DND-41 (cell line): ENCODE measurements at regions not wholly inside any gene's neighbourhood (a gene's known extent, or its start where the extent isn't known, plus 50 kb on each side); places are given as distances from the start of the nearest gene placed in this dataset.

Source experiments
- ATAC-seq: fragments of 200-7000 bp; cut with Tn5 transposase; 3 replicates; pipeline ENCODE4 v1.9.1; 2021; ENCODE audit warnings: low read depth; ENCODE audit not compliant: insufficient read depth
- DNase-seq: peaks from one replicate; pipeline ENCODE4 v3.0.0-alpha.2; 2020
- H2AFZ ChIP-seq: 2 replicates; pipeline ENCODE4 v1.6.0; 2012; ENCODE audit warnings: low read depth, low read length
- H3K27ac ChIP-seq: 2 replicates; pipeline ENCODE4 v1.5.1; 2012; ENCODE audit warnings: low read length, inconsistent platforms
- H3K27me3 ChIP-seq: fragments of 200-600 bp; sonication (generic); 2 replicates; pipeline ENCODE4 v1.6.0; 2012; ENCODE audit warnings: low read length, mild to moderate bottlenecking, inconsistent platforms; ENCODE audit not compliant: insufficient read depth, poor library complexity
- H3K36me3 ChIP-seq: 2 replicates; pipeline ENCODE4 v1.5.1; 2012; ENCODE audit warnings: low read length, inconsistent platforms; ENCODE audit not compliant: insufficient read depth
- H3K4me1 ChIP-seq: 2 replicates; pipeline ENCODE4 v1.5.1; 2012; ENCODE audit warnings: mild to moderate bottlenecking, low read length; ENCODE audit not compliant: insufficient read depth
- H3K4me2 ChIP-seq: 2 replicates; pipeline ENCODE4 v1.6.0; 2012; ENCODE audit warnings: mild to moderate bottlenecking, moderate library complexity, low read length, inconsistent platforms; ENCODE audit not compliant: insufficient read depth
- H3K4me3 ChIP-seq, 2 experiments: fragments of 200-600 bp in 1 of 2; shearing (Covaris generic) in 1 of 2; 2 replicates each; pipeline ENCODE4 v1.5.1; 2012 to 2016; ENCODE audit warnings: inconsistent platforms in 2 of 2, low read length in 2 of 2, mild to moderate bottlenecking in 2 of 2, low read depth in 1 of 2, moderate library complexity in 1 of 2
- H3K79me2 ChIP-seq: 2 replicates; pipeline ENCODE4 v1.6.0; 2012; ENCODE audit warnings: low read length, inconsistent platforms; ENCODE audit not compliant: insufficient read depth
- H3K9ac ChIP-seq: 2 replicates; pipeline ENCODE4 v1.6.0; 2012; ENCODE audit warnings: low read depth, mild to moderate bottlenecking, inconsistent platforms, low read length, moderate library complexity
- H3K9me3 ChIP-seq: 2 replicates; pipeline ENCODE4 v1.5.1; 2012; ENCODE audit warnings: low read length, moderate library complexity, mild to moderate bottlenecking, inconsistent platforms; ENCODE audit not compliant: insufficient read depth, severe bottlenecking
- H4K20me1 ChIP-seq: 2 replicates; pipeline ENCODE4 v1.6.0; 2012; ENCODE audit warnings: low read length; ENCODE audit not compliant: insufficient read depth
- CTCF ChIP-seq: IDR thresholded peaks from 2 replicates; pipeline ENCODE4 v1.5.1; 2012; ENCODE audit warnings: borderline replicate concordance, low read length, moderate library complexity, mild to moderate bottlenecking; ENCODE audit not compliant: poor library complexity, severe bottlenecking; ENCODE audit errors: extremely low read depth
- EZH2 ChIP-seq: IDR thresholded peaks from 3 replicates; pipeline ENCODE4 v1.6.1; 2012; ENCODE audit warnings: borderline replicate concordance, low read depth, mild to moderate bottlenecking, moderate library complexity, low read length, inconsistent platforms; ENCODE audit not compliant: severe bottlenecking

- no peak for ATAC-seq
- no peak for TF ChIP-seq CTCF
- TF ChIP-seq EZH2, result no peak
Measured at GRCh38 chr3:17972959-17973906, 230.8 kb upstream of the TBC1D5 start.

GRCh38 chr3:17972476-17972875 is 230.0 kb upstream of the TBC1D5 start:
- Histone ChIP-seq H4K20me1 (no peaks in the 10 kb centered on the region), H2AFZ (peak overlapping the region; percentile 61), H3K36me3 (no peaks in the 10 kb centered on the region), H3K27me3 (no peaks in the 10 kb centered on the region), H3K9me3 (no peaks in the 10 kb centered on the region), H3K79me2 (no peaks in the 10 kb centered on the region), H3K9ac (peak overlapping the region; percentile 10; the same call in 1 of the 2 replicates), H3K4me2 (no peak overlapping the region), H3K4me1 (peaks cover 73% of the 10 kb centered on the region), H3K27ac (peak overlapping the region; percentile 80), H3K4me3 (peak overlapping the region in 1 of 2 experiments; percentile 2; a peak in 1 of 4 replicates)
- ATAC-seq, result peak; percentile 27; the same call in 1 of the 3 replicates
- DNase-seq, result no peak
- no peak for TF ChIP-seq EZH2
- TF ChIP-seq CTCF, result no peak

More at GRCh38 chr3:17972959-17973906, 230.8 kb upstream of the TBC1D5 start:
- Histone ChIP-seq H3K27me3 (no peaks in the 10 kb centered on the region), H3K36me3 (no peaks in the 10 kb centered on the region), H3K9me3 (no peaks in the 10 kb centered on the region), H2AFZ (peak overlapping the region; percentile 61), H3K27ac (peak overlapping the region; percentile 80), H3K4me3 (no peak overlapping the region), H3K79me2 (no peaks in the 10 kb centered on the region), H3K4me2 (no peak overlapping the region), H3K4me1 (peaks cover 73% of the 10 kb centered on the region), H3K9ac (peak overlapping the region; percentile 10; the same call in 1 of the 2 replicates), H4K20me1 (no peaks in the 10 kb centered on the region)
- no peak for DNase-seq

- H4K20me1 ChIP-seq, result no peaks in the 10 kb centered on the region
- DNase-seq, result no peak
- ATAC-seq, result peak; percentile 33; the same call in 1 of the 3 replicates
- peak overlapping the region; percentile 61 for H2AFZ ChIP-seq
- H3K4me3 ChIP-seq, result peak overlapping the region in 1 of 2 experiments; percentile 2; a peak in 1 of 4 replicates
- H3K4me1 ChIP-seq, result peaks cover 73% of the 10 kb centered on the region
- H3K27ac ChIP-seq, result peak overlapping the region; percentile 80
- H3K4me2 ChIP-seq, result no peak overlapping the region
- no peaks in the 10 kb centered on the region for H3K27me3 ChIP-seq
- no peaks in the 10 kb centered on the region for H3K79me2 ChIP-seq
- TF ChIP-seq CTCF (no peak), EZH2 (no peak)
- H3K36me3 ChIP-seq, result no peaks in the 10 kb centered on the region
- no peaks in the 10 kb centered on the region for H3K9me3 ChIP-seq
- H3K9ac ChIP-seq, result peak overlapping the region; percentile 10
Measured at GRCh38 chr3:17972030-17972429, 229.6 kb upstream of the TBC1D5 start.
